H9 (cell line): ENCODE measurements at regions not wholly inside any gene's neighbourhood (a gene's known extent, or its start where the extent isn't known, plus 50 kb on each side); places are given as distances from the start of the nearest gene placed in this dataset.
A peak's percentile ranks its signal among the peaks of the same experiment; 100 is the strongest.

Source experiments
- DNase-seq: peaks from one replicate; pipeline ENCODE4 v3.0.0-alpha.2; 2017
- H2AFZ ChIP-seq: one replicate; pipeline ENCODE4 v1.6.1; 2013; ENCODE audit warnings: mild to moderate bottlenecking, low read length, control low read depth, moderate library complexity
- H2AK5ac ChIP-seq: 2 replicates; pipeline ENCODE4 v1.6.1; 2013; ENCODE audit warnings: low read length, control low read depth, mixed read lengths; ENCODE audit not compliant: insufficient read length
- H2BK120ac ChIP-seq: one replicate; pipeline ENCODE4 v1.6.1; 2013; ENCODE audit warnings: low read depth, mild to moderate bottlenecking, low read length, control low read depth, inconsistent platforms; ENCODE audit not compliant: poor library complexity, severe bottlenecking
- H2BK12ac ChIP-seq: 2 replicates; pipeline ENCODE4 v1.6.1; 2013; ENCODE audit warnings: low read length, control low read depth, mixed read lengths, low read depth; ENCODE audit not compliant: insufficient read length
- H2BK15ac ChIP-seq: 2 replicates; pipeline ENCODE4 v1.6.1; 2013; ENCODE audit warnings: low read depth, low read length, control low read depth
- H2BK20ac ChIP-seq: one replicate; pipeline ENCODE4 v1.6.1; 2013; ENCODE audit warnings: low read depth, mild to moderate bottlenecking, low read length, control low read depth, inconsistent platforms; ENCODE audit not compliant: poor library complexity, severe bottlenecking
- H2BK5ac ChIP-seq: 2 replicates; pipeline ENCODE4 v1.6.1; 2013; ENCODE audit warnings: low read length, control low read depth, mixed read lengths; ENCODE audit not compliant: insufficient read length
- H3K14ac ChIP-seq: 2 replicates; pipeline ENCODE4 v1.6.1; 2013; ENCODE audit warnings: low read length, control low read depth; ENCODE audit not compliant: insufficient read depth
- H3K18ac ChIP-seq: 2 replicates; pipeline ENCODE4 v1.6.1; 2013; ENCODE audit warnings: low read depth, mild to moderate bottlenecking, mixed read lengths, low read length, control low read depth; ENCODE audit not compliant: insufficient read length
- H3K23ac ChIP-seq: 2 replicates; pipeline ENCODE4 v1.6.1; 2013; ENCODE audit warnings: low read length, control low read depth, mixed read lengths, low read depth; ENCODE audit not compliant: insufficient read length
- H3K23me2 ChIP-seq: 2 replicates; pipeline ENCODE4 v1.6.1; 2013; ENCODE audit warnings: low read depth, mild to moderate bottlenecking, mixed read lengths, low read length, control low read depth; ENCODE audit not compliant: insufficient read length, poor library complexity, severe bottlenecking
- H3K27ac ChIP-seq: 2 replicates; pipeline ENCODE4 v1.5.1; 2013; ENCODE audit warnings: low read length, control low read depth, mixed read lengths, low read depth; ENCODE audit not compliant: insufficient read length
- H3K27me3 ChIP-seq: 2 replicates; pipeline ENCODE4 v1.6.1; 2013; ENCODE audit warnings: low read length, control low read depth, inconsistent platforms; ENCODE audit not compliant: insufficient read depth
- H3K4ac ChIP-seq: 2 replicates; pipeline ENCODE4 v1.6.1; 2013; ENCODE audit warnings: low read depth, mild to moderate bottlenecking, control low read depth, inconsistent platforms, low read length, moderate library complexity
- H3K4me1 ChIP-seq: 2 replicates; pipeline ENCODE4 v1.6.1; 2013; ENCODE audit warnings: low read length, control low read depth, inconsistent platforms; ENCODE audit not compliant: insufficient read depth
- H3K4me2 ChIP-seq: 2 replicates; pipeline ENCODE4 v1.6.1; 2013; ENCODE audit warnings: low read length, control low read depth, mixed read lengths; ENCODE audit not compliant: insufficient read length, insufficient read depth
- H3K56ac ChIP-seq: 2 replicates; pipeline ENCODE4 v1.6.1; 2013; ENCODE audit warnings: low read depth, mild to moderate bottlenecking, mixed read lengths, low read length, control low read depth; ENCODE audit not compliant: insufficient read length
- H3K79me1 ChIP-seq: 2 replicates; pipeline ENCODE4 v1.6.1; 2013; ENCODE audit warnings: low read depth, mild to moderate bottlenecking, moderate library complexity, low read length, control low read depth, inconsistent platforms; ENCODE audit not compliant: insufficient read depth, poor library complexity, severe bottlenecking
- H3K79me2 ChIP-seq: 2 replicates; pipeline ENCODE4 v1.6.1; 2013; ENCODE audit warnings: low read length, control low read depth, inconsistent platforms; ENCODE audit not compliant: insufficient read depth
- H3K9ac ChIP-seq: 2 replicates; pipeline ENCODE4 v1.6.1; 2013; ENCODE audit warnings: low read length, control low read depth, mixed read lengths; ENCODE audit not compliant: insufficient read length; ENCODE audit errors: extremely low read depth
- H3K9me3 ChIP-seq: one replicate; pipeline ENCODE4 v1.6.1; 2013; ENCODE audit warnings: low read depth, low read length, inconsistent platforms; ENCODE audit not compliant: control insufficient read depth
- H3T11ph ChIP-seq: one replicate; pipeline ENCODE4 v1.6.1; 2013; ENCODE audit warnings: mild to moderate bottlenecking, low read length, control low read depth, inconsistent platforms
- H4K20me1 ChIP-seq: one replicate; pipeline ENCODE4 v1.6.1; 2013; ENCODE audit not compliant: control insufficient read depth, insufficient read length, insufficient read depth
- H4K5ac ChIP-seq: 2 replicates; pipeline ENCODE4 v1.6.1; 2013; ENCODE audit warnings: low read depth, mild to moderate bottlenecking, mixed read lengths, low read length, control low read depth; ENCODE audit not compliant: insufficient read length
- H4K8ac ChIP-seq: replicated peaks from 2 replicates; pipeline ENCODE4 v1.6.1; 2013; ENCODE audit warnings: low read length, control low read depth, mixed read lengths, low read depth; ENCODE audit not compliant: insufficient read length
- H4K91ac ChIP-seq: 2 replicates; pipeline ENCODE4 v1.6.1; 2013; ENCODE audit warnings: low read depth, mild to moderate bottlenecking, moderate library complexity, mixed read lengths, low read length, control low read depth; ENCODE audit not compliant: insufficient read length
- H3K27ac Mint-ChIP-seq, 3 experiments: 2 replicates in 2 of 3; 3 replicates in 1 of 3; pipeline ENCODE4 v1.8.0; 2020 to 2021; ENCODE audit warnings: mixed read lengths in 3 of 3, mild to moderate bottlenecking in 1 of 3, moderate library complexity in 1 of 3
- H3K27me3 Mint-ChIP-seq: 2 replicates; pipeline ENCODE4 v1.8.0; 2021; ENCODE audit warnings: low read depth, mild to moderate bottlenecking, moderate library complexity, mixed read lengths
- H3K36me3 Mint-ChIP-seq, 3 experiments: 2 replicates in 2 of 3; 3 replicates in 1 of 3; pipeline ENCODE4 v1.8.0; 2020 to 2021; ENCODE audit warnings: low read depth in 3 of 3, mixed read lengths in 3 of 3; ENCODE audit not compliant: insufficient read depth in 1 of 3
- H3K4me1 Mint-ChIP-seq, 2 experiments: 2 replicates each; pipeline ENCODE4 v1.8.0; 2020; ENCODE audit warnings: mixed read lengths in 2 of 2
- H3K4me3 Mint-ChIP-seq, 2 experiments: 2 replicates in 1 of 2; 3 replicates in 1 of 2; pipeline ENCODE4 v1.8.0; 2020 to 2021; ENCODE audit warnings: mild to moderate bottlenecking in 2 of 2, mixed read lengths in 2 of 2, moderate library complexity in 1 of 2
- H3K9me3 Mint-ChIP-seq, 2 experiments: 2 replicates in 1 of 2; 3 replicates in 1 of 2; pipeline ENCODE4 v1.8.0; 2020; ENCODE audit warnings: mild to moderate bottlenecking in 2 of 2, mixed read lengths in 2 of 2, moderate library complexity in 1 of 2
- WGBS: extraction: QIAGEN DNeasy Blood & Tissue Kit; methylation state at CpG from one replicate; pipeline ENCODE4 v1.1.7; 2013; ENCODE audit warnings: missing lambda C conversion rate, low lambda C conversion rate, mixed read lengths; ENCODE audit not compliant: insufficient read length; ENCODE audit errors: extremely low coverage; 5-methylcytosine and 5-hydroxymethylcytosine counted together
- TF ChIP-seq, protein P1 (sequence below): fragments of 200-600 bp; sonication (generic); conservative IDR thresholded peaks from 3 replicates; pipeline ENCODE4 v1.8.0; 2021; ENCODE audit warnings: antibody characterized with exemption, mild to moderate bottlenecking

DNA sequence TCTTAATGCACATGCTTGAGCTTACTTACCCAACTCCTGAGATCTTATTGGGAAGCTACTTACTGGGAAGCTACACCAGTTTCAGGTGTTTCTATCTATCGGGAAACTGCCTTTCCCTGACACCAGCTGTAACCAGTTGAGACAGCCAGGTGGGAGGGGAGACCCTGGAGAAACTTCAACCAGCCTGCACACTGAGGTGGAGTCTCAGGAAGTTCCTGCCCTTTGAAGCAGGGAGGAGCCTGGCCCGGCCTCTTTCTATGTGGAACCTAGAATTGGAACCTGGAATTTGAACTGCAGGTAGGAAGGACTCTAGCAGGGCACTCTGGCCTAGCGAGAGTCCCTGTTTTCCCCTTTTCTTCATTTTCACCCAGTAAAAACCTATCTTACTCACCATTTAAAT is 425.8 kb upstream of the PABPC4L start:
- H3K14ac ChIP-seq = no peak overlapping the region
- TF ChIP-seq, protein P1, sequence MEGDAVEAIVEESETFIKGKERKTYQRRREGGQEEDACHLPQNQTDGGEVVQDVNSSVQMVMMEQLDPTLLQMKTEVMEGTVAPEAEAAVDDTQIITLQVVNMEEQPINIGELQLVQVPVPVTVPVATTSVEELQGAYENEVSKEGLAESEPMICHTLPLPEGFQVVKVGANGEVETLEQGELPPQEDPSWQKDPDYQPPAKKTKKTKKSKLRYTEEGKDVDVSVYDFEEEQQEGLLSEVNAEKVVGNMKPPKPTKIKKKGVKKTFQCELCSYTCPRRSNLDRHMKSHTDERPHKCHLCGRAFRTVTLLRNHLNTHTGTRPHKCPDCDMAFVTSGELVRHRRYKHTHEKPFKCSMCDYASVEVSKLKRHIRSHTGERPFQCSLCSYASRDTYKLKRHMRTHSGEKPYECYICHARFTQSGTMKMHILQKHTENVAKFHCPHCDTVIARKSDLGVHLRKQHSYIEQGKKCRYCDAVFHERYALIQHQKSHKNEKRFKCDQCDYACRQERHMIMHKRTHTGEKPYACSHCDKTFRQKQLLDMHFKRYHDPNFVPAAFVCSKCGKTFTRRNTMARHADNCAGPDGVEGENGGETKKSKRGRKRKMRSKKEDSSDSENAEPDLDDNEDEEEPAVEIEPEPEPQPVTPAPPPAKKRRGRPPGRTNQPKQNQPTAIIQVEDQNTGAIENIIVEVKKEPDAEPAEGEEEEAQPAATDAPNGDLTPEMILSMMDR = no peak
- no peaks in the 10 kb centered on the region for H3K23me2 ChIP-seq
- no peak overlapping the region for H2AK5ac ChIP-seq
- no peaks in the 10 kb centered on the region for H3K27me3 Mint-ChIP-seq
- no peak overlapping the region for H4K8ac ChIP-seq
- no peaks in the 10 kb centered on the region for H3K27me3 ChIP-seq
- H3K79me1 ChIP-seq = no peaks in the 10 kb centered on the region
- no peak overlapping the region for H3K4ac ChIP-seq
- WGBS = no CpG with 5 or more reads among the region's 3 CpGs
- H3K4me2 ChIP-seq = no peak overlapping the region
- H3K4me3 Mint-ChIP-seq = no peak overlapping the region
- H2BK15ac ChIP-seq = no peak overlapping the region
- H2BK20ac ChIP-seq = no peak overlapping the region
- H3K23ac ChIP-seq = no peak overlapping the region
- no peak overlapping the region for H2AFZ ChIP-seq
- no peaks in the 10 kb centered on the region for H4K20me1 ChIP-seq
- H3K9me3 Mint-ChIP-seq = no peaks in the 10 kb centered on the region; a peak in 1 of 5 replicates
- no peak overlapping the region for H3T11ph ChIP-seq
- H3K9ac ChIP-seq = no peak overlapping the region
- DNase-seq = peak; percentile 38
- no peaks in the 10 kb centered on the region for H3K9me3 ChIP-seq
- peaks cover 0 to 11% (median 0%) of the 10 kb centered on the region in 3 experiments; a peak in 4 of 7 replicates for H3K36me3 Mint-ChIP-seq
- no peak overlapping the region for H3K56ac ChIP-seq
- no peak overlapping the region for H2BK5ac ChIP-seq
- peak overlapping the region in 2 of 3 experiments; percentile 79 to 93; a peak in 5 of 7 replicates for H3K27ac Mint-ChIP-seq
- H4K5ac ChIP-seq = no peak overlapping the region
- H3K4me1 Mint-ChIP-seq = peaks cover 37 to 45% of the 10 kb centered on the region in 2 experiments
- H3K27ac ChIP-seq = no peak overlapping the region
- H3K79me2 ChIP-seq = no peaks in the 10 kb centered on the region
- H3K18ac ChIP-seq = no peak overlapping the region
- no peak overlapping the region for H2BK120ac ChIP-seq
- H4K91ac ChIP-seq = no peak overlapping the region
- peaks cover 6% of the 10 kb centered on the region for H3K4me1 ChIP-seq
- H2BK12ac ChIP-seq = no peak overlapping the region
